HUES64 (cell line): ENCODE measurements at regions not wholly inside any gene's neighbourhood (a gene's known extent, or its start where the extent isn't known, plus 50 kb on each side); places are given as distances from the start of the nearest gene placed in this dataset.
"Not testable (repeated sequence)": the region's sequence is repeated elsewhere in the genome, so short reads cannot be mapped to it uniquely, and the experiment has no call there.

Experiments used
- H3K27ac ChIP-seq: 2 replicates; pipeline ENCODE4 v1.7.0; 2013; ENCODE audit warnings: low read depth, low read length, inconsistent platforms
- H3K27me3 ChIP-seq: 2 replicates; pipeline ENCODE4 v1.6.1; 2013; ENCODE audit warnings: mild to moderate bottlenecking, low read length; ENCODE audit not compliant: insufficient read depth
- H3K36me3 ChIP-seq: 2 replicates; pipeline ENCODE4 v1.6.1; 2013; ENCODE audit warnings: mild to moderate bottlenecking, low read length; ENCODE audit not compliant: insufficient read depth
- H3K4me1 ChIP-seq: 2 replicates; pipeline ENCODE4 v1.6.1; 2013; ENCODE audit warnings: mild to moderate bottlenecking, low read length, moderate library complexity; ENCODE audit not compliant: insufficient read depth
- H3K4me3 ChIP-seq: 2 replicates; pipeline ENCODE4 v1.5.1; 2013; ENCODE audit warnings: mild to moderate bottlenecking, low read length, moderate library complexity
- H3K9ac ChIP-seq: 2 replicates; pipeline ENCODE4 v1.6.1; 2013; ENCODE audit warnings: mild to moderate bottlenecking, low read depth, low read length
- H3K9me3 ChIP-seq: 2 replicates; pipeline ENCODE4 v1.6.1; 2013; ENCODE audit warnings: low read depth, low read length; ENCODE audit not compliant: insufficient read depth
- WGBS: fragments of 150-250, 120-280 bp; methylation state at CpG from one replicate; pipeline ENCODE4 v1.1.7; 2013; ENCODE audit warnings: missing lambda C conversion rate; 5-methylcytosine and 5-hydroxymethylcytosine counted together

DNA sequence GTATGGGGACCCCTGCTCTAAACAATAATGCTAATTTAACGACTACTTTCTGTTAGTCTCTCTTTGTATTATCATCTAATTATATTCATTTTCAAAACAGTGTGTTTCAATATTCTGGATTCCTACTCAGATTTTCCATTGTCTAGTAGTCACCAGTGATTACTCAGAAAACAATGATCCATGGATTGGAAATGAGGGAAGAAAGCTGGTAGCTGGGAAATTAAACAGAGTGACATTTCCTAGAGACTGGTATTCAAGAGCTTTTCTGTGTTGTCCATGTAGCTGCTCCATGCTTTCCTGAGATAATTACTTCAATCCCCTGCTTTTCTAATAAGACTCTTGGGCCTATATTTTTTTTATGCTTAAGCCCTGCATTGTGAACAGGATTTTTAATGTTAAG, 1862.1 kb upstream of the C9orf72 start:
- no peaks in the 10 kb centered on the region for H3K9me3 ChIP-seq
- H3K4me1 ChIP-seq: no peaks in the 10 kb centered on the region; the same call in 1 of the 2 replicates
- no peaks in the 10 kb centered on the region for H3K36me3 ChIP-seq
- no peaks in the 10 kb centered on the region for H3K27me3 ChIP-seq
- no peak overlapping the region for H3K4me3 ChIP-seq
- no peak overlapping the region for H3K27ac ChIP-seq
- no peak overlapping the region for H3K9ac ChIP-seq
- 100% methylated on average over 1 of the region's 1 CpG for WGBS

DNA sequence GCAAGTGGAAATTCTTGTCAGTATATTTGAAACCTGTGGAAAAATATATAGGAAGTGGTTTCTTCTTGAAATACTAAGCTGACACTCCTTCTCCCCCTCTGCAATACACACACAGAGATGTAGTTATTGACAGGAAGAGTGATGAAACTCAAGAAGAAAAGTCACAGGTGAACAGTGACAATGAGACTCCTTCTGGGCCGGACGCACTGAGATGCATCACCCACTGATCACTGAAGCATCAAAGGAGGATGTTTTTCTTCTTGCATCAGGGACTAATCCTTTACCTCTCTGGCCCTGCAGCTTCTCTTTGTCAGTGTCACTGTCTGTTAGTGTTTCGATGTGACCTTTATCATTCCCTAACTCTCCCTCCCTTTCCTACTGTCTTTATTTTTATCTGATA, 1864.2 kb upstream of the C9orf72 start:
- Histone ChIP-seq H3K4me1 (peaks cover 6% of the 10 kb centered on the region; the same call in 1 of the 2 replicates), H3K27ac (no peak overlapping the region), H3K36me3 (no peaks in the 10 kb centered on the region), H3K27me3 (no peaks in the 10 kb centered on the region), H3K9me3 (no peaks in the 10 kb centered on the region), H3K9ac (no peak overlapping the region), H3K4me3 (no peak overlapping the region)
- WGBS: 92% methylated on average over 3 of the region's 3 CpGs

DNA sequence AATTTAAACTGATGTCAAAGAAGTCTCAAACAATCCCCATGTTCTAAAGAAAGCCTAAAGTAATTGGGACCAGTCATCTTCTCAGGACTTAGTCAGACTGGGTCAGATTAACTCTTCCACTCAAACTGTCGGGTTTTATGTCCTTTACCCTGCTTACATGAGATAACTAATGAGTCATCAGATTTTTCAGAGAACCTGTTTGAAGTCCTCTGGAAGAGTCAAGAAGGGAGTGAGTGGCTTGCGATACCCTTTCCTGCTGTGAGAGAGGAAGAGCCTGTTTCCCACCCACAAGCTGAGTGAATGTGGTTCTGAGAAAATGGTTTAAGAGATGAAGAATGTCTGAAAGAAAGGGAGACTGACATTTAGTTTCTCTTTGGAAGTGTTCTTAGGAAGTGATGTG, 1866.7 kb upstream of the C9orf72 start:
- WGBS: 53% methylated on average over 2 of the region's 2 CpGs
- Histone ChIP-seq H3K4me1 (peaks cover 6% of the 10 kb centered on the region; the same call in 1 of the 2 replicates), H3K9ac (no peak overlapping the region), H3K4me3 (no peak overlapping the region), H3K9me3 (no peaks in the 10 kb centered on the region), H3K36me3 (no peaks in the 10 kb centered on the region), H3K27me3 (no peaks in the 10 kb centered on the region), H3K27ac (no peak overlapping the region; the same call in 1 of the 2 replicates)

DNA sequence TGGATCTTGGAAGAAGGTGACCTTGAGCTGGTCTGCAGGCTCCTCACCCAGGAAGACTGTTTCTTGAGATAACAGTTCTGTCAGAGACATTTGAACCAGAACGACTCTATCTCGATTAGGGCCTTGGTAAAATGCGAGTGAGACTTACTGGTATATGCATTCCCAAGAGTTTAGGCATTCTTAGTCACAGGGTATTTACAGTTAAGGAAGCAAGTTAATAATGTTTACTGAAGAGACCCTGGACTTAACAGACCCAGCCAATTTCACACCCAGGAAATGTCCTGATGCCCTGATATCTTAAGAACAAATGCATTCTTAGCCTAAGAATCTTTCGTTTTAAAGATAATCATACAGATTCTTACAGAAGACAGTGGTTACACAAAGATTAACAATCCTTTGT, 1867.2 kb upstream of the C9orf72 start:
- 86% methylated on average over 4 of the region's 4 CpGs for WGBS
- no peak overlapping the region; the same call in 1 of the 2 replicates for H3K27ac ChIP-seq
- H3K9ac ChIP-seq: no peak overlapping the region
- H3K4me1 ChIP-seq: peaks cover 6% of the 10 kb centered on the region; the same call in 1 of the 2 replicates
- no peaks in the 10 kb centered on the region for H3K27me3 ChIP-seq
- H3K9me3 ChIP-seq: no peaks in the 10 kb centered on the region
- H3K36me3 ChIP-seq: no peaks in the 10 kb centered on the region
- no peak overlapping the region for H3K4me3 ChIP-seq

DNA sequence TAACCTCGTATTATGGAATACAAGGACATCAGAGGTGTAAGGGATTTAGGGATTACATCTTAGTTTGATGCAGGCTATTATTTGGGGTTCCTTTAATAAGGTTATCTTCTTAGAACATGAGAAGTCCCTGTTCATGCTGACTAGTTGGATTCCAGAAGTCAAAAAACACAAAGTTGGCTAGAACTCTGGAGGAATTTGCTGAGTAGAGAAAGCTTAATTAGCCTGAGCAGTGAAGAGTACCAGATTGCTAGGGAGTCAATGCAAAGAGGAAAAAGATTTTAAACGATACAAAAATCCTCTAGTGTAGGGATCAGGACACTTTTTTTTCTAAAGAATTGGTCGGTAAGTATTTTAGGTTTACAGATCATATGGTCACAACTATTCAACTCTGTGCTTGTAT, 1872.5 kb upstream of the C9orf72 start:
- Histone ChIP-seq H3K4me1 (peaks cover 11% of the 10 kb centered on the region; the same call in 1 of the 2 replicates), H3K9ac (no peak overlapping the region), H3K4me3 (no peak overlapping the region), H3K27ac (no peak overlapping the region), H3K27me3 (no peaks in the 10 kb centered on the region), H3K36me3 (no peaks in the 10 kb centered on the region; the same call in 1 of the 2 replicates), H3K9me3 (no peaks in the 10 kb centered on the region)
- WGBS: 97% methylated on average over 3 of the region's 3 CpGs

DNA sequence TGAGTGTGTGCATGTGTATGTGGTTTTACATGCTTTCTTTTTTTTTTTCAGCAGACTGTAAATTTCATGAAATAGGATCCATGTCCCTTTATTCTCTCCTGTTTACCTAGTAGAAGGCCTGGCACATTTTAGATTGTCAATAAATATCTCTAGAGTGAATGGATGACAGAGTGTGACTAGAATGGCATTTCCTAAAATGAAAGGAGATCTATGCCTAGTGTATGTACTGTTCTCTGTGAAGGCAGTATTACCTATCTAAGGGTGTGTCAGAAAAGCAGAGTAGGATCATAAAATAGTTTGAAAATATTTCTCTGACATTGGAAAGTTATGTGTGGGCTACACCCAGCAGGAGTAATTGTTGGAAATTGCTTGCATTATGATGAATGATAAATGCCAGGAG, 1876.0 kb upstream of the C9orf72 start:
- H3K4me3 ChIP-seq: peak overlapping the region; percentile 53
- no peak overlapping the region for H3K9ac ChIP-seq
- H3K27me3 ChIP-seq: no peaks in the 10 kb centered on the region
- no peaks in the 10 kb centered on the region for H3K9me3 ChIP-seq
- no peak overlapping the region for H3K27ac ChIP-seq
- no peaks in the 10 kb centered on the region; the same call in 1 of the 2 replicates for H3K36me3 ChIP-seq
- peaks cover 7% of the 10 kb centered on the region; the same call in 1 of the 2 replicates for H3K4me1 ChIP-seq

DNA sequence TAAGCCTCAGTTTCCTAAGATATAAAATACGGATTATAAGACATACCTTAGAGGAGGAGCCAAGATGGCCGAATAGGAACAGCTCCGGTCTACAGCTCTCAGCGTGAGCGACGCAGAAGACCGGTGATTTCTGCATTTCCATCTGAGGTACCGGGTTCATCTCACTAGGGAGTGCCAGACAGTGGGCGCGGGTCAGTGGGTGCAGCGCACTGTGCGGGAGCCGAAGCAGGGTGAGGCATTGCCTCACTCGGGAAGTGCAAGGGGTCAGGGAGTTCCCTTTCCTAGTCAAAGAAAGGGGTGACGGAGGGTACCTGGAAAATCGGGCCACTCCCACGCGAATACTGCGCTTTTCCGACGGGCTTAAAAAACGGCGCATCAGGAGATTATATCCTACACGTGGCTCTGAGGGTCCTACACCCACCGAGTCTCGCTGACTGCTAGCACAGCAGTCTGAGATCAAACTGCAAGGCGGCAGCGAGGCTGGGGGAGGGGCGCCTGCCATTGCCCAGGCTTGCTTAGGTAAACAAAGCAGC, 1877.1 kb upstream of the C9orf72 start:
- Histone ChIP-seq H3K9ac (peak overlapping the region; percentile 77), H3K4me3 (peak overlapping the region; percentile 53)
- not testable (repeated sequence) for H3K36me3 ChIP-seq, H3K27me3 ChIP-seq, H3K9me3 ChIP-seq, H3K4me1 ChIP-seq, H3K27ac ChIP-seq
- WGBS: 34% methylated on average over 29 of the region's 29 CpGs

DNA sequence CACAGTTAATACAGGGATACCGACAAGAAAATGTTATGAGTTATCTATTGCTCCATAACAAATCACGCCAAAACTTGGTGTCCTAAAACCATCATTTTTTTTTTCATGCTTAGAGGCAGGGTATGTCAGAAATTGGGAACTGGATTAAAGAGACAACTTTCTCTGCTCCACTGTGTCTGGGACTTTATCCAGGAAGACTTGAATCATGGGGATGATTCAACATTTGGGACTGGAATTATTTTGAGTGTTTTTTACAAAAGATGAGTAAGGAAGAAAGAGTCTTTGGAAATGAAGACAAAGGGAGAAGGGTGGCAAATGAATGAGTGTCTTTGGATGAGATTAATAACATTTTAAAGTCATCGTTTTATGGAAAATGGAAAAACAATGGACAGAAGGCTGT, 1883.7 kb upstream of the C9orf72 start:
- 89% methylated on average over 3 of the region's 3 CpGs for WGBS
- Histone ChIP-seq H3K4me3 (no peak overlapping the region), H3K27ac (no peak overlapping the region)

DNA sequence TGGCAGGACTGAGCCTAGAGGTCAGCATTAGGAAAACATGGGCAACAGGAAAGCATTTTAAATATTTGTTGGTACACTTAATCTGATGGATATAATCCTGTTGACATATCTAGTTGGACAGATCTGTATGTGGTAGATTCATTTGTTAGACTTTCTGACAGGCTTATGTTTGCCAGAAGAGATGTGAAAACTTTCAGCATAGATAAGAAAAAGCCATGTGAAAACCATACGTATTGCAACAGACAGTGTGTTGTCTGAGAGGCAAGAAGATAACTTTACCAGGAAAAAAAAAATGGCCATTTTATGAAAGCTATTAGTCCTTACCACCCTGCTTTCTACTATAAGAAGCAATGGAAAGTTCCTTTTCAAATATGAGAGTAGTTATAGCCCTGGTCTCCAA, 1902.2 kb upstream of the C9orf72 start:
- no peaks in the 10 kb centered on the region for H3K4me1 ChIP-seq

More for the DNA sequence above, 1883.7 kb upstream of the C9orf72 start:
- Histone ChIP-seq H3K36me3 (no peaks in the 10 kb centered on the region), H3K9ac (no peak overlapping the region), H3K4me1 (no peaks in the 10 kb centered on the region), H3K27me3 (no peaks in the 10 kb centered on the region), H3K9me3 (peaks cover 2% of the 10 kb centered on the region; the same call in 1 of the 2 replicates)

DNA sequence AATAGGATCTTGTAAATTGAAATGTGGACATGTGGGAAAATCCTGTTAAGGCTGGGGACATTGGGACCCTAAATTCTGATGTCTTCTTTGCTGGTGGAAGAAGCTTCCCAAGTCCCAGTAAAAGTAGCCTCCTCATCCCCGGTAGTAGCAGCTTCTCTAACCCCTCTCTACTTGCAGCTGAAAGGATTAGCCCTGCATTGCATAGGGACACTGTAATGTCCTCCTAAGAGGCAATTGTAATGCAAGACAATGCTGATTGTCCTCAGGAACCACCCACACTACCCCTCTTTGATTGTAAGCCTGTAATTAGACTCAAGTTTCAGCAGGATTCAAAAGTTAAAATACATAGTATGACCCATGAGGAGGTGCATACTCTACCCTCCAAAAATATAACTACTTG, 1938.4 kb upstream of the C9orf72 start:
- peaks cover 18% of the 10 kb centered on the region for H3K4me1 ChIP-seq
- H3K27me3 ChIP-seq: peaks cover 7% of the 10 kb centered on the region; the same call in 1 of the 2 replicates
- 0 out of 2 replicates have a peak, but pooled peaks cover 3% of the 10 kb centered on the region for H3K36me3 ChIP-seq
- peak overlapping the region; percentile 23; the same call in 1 of the 2 replicates for H3K27ac ChIP-seq
- H3K9me3 ChIP-seq: peaks cover 26% of the 10 kb centered on the region
- 35% methylated on average over 1 of the region's 1 CpG for WGBS
- no peak overlapping the region for H3K4me3 ChIP-seq
- H3K9ac ChIP-seq: no peak overlapping the region

More for the DNA sequence above, 1902.2 kb upstream of the C9orf72 start:
- 78% methylated on average over 1 of the region's 1 CpG for WGBS
- Histone ChIP-seq H3K36me3 (no peaks in the 10 kb centered on the region), H3K27me3 (no peaks in the 10 kb centered on the region), H3K4me3 (no peak overlapping the region), H3K27ac (no peak overlapping the region), H3K9me3 (0 out of 2 replicates have a peak, but pooled peaks cover 4% of the 10 kb centered on the region), H3K9ac (no peak overlapping the region)

DNA sequence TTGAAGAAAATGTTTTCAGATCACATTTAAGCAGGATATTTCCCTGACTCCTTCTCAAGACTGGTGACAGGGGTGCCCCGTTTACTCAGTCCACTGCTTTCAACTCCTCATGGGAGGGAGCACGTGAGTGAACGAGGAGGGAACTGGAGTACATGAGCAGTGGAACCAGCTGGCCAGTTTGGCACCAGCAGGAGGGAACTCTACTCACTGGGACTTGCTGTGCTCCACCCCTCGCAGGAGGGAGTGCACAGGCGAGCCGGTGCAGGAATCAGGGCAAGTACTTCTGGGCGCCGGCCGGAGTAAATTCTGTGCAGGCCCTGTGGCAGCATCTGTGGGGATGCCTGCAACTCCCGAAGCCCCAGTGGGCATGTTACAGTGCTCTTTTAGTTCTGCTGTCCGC, 1941.1 kb upstream of the C9orf72 start:
- H3K4me3 ChIP-seq: peak overlapping the region; percentile 0; the same call in 1 of the 2 replicates
- H3K27me3 ChIP-seq: peaks cover 7% of the 10 kb centered on the region; the same call in 1 of the 2 replicates
- H3K9ac ChIP-seq: no peak overlapping the region
- peaks cover 20% of the 10 kb centered on the region for H3K9me3 ChIP-seq
- H3K4me1 ChIP-seq: peaks cover 18% of the 10 kb centered on the region
- H3K36me3 ChIP-seq: 0 out of 2 replicates have a peak, but pooled peaks cover 3% of the 10 kb centered on the region
- H3K27ac ChIP-seq: no peak overlapping the region
- 64% methylated on average over 11 of the region's 11 CpGs for WGBS
